ENCODE measurements at regions not wholly inside any gene's neighbourhood (a gene's known extent, or its start where the extent isn't known, plus 50 kb on each side); places are given as distances from the start of the nearest gene placed in this dataset.

DNA sequence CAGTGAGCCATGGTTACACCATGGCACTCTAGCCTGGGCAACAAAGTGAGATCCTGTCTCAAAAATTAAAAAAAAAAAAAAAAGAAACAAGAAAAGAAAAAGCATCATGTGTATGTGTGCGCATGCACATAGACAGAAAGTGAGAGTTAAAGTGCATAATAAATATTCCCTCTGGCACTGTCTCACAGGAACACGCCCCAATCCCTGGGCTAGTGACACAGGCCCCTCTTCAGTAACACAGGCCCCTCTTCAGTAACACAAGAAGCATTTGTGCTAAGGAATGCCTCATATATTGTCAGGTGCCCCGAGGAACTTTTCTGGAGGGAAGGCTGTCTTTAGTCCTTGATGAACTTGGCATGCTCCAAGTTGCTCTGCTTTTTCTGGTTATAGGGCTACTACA, 57.5 kb downstream of the RPL27A start:
- no peak for DNase-seq

DNA sequence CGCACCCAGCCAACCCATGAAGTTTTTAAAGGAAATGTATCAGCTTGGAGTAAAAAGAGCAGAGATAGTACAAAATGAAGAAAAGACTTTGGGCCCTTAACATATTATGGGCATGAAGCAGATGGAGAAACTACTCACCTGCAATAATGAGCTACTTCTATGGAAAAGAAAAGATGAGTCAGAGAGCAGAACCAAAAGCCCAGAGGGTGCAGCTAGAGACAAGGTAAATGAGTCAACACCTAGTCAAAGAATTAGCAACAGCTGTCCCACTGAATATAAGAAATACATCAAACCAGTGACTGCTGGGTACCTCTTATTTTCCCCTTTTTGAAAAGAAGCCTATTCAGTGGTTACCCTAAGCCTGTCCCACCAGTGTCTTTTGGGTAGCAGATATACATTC, 61.8 kb downstream of the RPL27A start:
- peak; percentile 14 for DNase-seq

DNA sequence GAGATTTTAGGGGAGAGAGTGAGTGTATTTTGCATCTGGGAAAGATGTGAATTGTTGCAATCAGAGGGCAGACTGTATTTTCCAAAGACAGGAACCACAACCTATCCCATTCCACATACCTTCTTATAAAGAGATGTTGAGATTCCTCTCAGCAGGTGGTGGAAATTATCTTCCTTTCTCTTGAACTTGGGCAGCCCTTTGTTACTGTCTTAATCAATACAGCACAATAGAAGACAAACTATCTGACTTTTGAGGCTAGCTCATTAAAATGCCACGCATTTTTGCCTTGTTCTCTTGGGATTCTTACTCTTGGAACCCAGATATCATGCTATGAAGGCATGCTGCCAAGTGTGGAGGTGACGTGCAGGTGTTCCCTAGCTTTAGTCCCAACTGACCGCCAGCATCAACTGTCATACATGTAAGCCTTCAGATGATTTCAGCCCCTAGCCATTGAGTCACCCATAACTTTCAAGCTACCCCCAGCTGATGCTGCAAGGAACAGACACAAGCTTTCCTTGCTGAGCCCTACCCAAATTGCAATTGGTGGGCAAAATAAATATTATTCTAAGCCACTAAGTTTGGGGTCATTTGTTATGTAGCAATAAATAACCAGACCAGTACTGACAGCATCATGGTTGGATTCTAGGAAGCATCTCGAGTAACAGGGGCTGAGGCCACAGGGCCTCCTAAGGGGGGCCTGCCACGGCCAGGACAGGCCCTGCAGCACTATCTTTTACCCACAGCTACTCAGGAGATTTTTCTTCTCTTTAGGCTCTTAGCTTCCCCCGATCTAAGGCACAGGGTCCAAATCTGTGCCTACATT, 63.0 kb downstream of the RPL27A start:
- no peak for DNase-seq

DNA sequence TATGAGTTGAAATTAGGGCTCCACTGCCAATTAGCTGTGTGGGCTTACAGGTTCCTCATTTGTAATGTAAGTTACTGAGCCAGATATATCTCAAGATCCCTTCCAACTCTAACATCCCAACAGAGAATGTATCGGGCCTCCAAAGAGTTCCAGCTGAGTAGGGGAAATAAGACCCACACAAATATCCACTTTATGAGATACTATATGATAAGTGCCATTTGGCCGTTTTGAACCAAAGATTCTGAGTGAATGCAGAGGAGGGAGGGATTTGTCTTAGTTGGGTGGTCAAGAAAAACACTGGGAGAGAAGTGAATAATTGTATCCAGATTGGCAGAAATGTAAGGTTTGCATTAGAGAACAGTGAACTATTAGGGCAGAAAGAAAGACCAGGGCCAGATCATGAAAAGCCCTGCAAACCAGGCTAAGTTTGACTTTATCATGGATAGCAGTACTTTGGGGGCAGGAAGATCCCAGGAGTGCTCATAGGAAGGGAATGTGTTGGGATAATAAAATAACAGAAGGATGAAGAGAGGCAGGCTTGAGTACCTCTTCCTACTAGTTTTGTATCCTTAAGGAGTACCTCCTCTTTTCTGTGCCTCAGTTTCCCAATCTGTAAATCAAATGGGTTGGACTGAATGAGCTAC, 63.9 kb downstream of the RPL27A start:
- DNase-seq: no peak

- DNase-seq: no peak
Measured at GRCh38 chr11:8747173-8747572, 64.6 kb downstream of the RPL27A start.

GRCh38 chr11:8748317-8748716, 65.7 kb downstream of the RPL27A start:
- DNase-seq: no peak

GRCh38 chr11:8749202-8749601, 66.6 kb downstream of the RPL27A start:
- no peak for DNase-seq

DNA sequence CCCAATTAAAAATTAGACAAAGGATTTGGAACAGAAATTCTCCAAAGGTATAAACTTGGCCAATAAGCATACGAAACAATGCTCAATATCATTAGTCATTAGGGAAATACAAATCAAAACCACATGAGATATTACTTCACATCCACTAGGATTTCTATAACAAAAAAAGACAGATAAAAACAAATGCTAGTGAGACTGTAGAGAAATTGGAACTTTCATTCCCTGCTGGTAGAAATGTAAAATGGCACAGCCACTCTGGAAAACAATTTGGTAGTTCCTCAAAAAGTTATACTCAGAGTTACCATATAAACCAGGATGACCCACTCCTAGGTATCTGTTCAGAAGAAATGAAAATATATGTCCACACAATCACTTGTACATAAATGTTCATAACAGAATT, 71.6 kb downstream of the RPL27A start:
- DNase-seq: no peak

DNA sequence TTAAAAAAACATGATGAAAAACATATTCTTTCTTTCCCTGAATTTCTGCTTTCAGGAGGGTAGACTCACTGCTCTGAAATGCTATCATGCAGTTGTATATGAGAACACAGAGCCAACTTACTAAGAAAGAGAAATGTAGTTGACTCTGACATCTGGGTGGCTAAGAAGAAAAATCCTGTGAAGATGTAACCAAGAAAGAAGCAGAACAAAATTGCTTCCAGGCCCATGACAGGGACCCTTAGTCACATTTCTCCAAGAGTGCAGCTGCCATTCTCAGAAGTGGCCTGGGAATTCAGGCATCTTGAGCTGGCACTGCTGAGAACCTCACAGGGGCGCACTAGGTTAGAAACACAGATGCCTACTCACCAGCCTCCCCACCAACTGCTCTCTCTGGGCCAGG, 73.6 kb downstream of the RPL27A start:
- no peak for DNase-seq

- no peak for DNase-seq
Measured at GRCh38 chr11:8757047-8757446, 74.5 kb downstream of the RPL27A start.

GRCh38 chr11:8757533-8757932, 74.9 kb downstream of the RPL27A start:
- no peak for DNase-seq

DNA sequence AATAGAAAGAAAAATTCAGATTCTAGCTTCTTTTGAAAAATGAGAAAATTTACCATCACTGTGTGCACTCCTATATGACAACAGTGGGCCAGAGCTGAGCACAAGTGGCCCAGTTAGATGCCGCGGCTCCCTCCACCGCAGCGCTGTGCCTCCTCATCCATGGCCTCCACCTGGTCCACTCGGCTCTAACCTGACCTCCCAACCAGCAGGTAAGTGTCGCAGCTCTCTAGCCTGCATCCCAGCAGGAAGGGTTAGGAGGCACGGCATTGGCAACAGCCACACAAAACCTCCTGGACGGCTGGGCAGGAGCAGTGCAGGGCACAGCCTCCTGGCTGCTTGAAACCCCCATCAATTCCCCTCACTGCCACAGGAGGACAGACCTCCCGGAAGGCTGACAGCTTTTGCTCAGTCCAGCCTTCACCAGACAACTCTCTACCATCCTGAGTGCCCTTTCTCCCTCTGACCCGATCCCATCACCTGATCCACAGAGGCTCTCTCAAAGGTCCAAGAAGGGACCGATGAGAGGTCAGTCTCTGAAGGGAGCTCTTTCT, 76.1 kb downstream of the RPL27A start:
- DNase-seq: no peak

DNA sequence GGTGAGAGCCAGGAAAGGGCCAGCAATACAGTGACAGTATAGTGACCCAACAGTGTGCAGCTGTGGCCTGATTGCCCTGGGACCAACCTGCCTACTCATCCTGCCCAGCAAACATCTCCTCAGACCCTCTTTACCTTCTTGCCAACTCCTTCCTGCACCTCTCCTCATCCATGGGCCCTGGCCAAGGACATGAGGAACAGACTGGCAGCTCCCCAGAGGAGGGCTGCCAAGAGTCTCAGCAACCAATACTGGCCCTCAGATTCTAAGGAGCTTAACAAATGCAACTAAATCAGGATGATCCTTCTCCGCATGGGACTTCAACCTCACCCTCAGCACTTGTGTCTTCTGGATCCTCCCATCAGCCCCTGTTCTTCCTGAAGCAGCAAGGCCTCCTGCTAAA, 77.0 kb downstream of the RPL27A start:
- DNase-seq: no peak

DNA sequence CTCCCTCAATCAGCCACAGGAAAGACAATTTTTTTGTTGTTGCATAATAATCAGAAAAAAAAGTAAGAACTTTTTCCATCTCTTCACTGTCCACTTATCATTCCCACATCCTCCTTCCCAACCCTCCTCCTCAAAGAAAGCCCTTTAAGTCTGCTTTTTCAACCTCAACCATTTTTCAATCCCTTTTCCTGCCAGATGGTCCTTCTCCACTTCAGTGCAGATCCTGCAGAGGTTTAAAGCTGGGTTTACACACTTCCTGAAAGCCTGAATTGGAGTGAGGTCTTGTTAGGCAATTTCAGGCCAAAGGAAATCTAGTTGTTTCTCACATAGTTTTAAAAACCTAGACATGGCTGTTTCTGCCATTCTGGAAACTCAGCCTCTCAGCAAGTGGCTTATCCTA, 78.3 kb downstream of the RPL27A start:
- DNase-seq: no peak

GRCh38 chr11:8763070-8763685, 80.6 kb downstream of the RPL27A start:
- no peak for DNase-seq

DNA sequence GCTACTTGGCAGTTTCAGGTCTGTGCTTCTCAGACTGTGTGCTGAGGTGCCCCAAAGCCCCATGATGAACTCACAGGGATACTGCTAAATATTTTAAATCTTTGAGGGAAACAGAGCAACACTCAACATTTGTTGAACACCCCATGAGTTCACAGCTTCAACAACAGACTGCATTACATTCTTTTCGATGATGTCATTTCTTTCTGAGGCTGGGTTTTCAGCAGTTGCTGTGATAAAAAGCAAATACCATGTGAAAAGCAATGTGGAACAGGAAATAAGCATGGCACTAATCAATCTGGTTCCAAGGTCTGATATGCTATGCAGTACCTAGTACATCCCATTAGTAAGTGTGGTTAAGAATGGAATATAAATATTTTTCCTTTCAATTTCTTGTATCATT, 82.7 kb downstream of the RPL27A start:
- no peak for DNase-seq

GRCh38 chr11:8766043-8766987, 83.7 kb downstream of the RPL27A start:
- no peak for DNase-seq

- DNase-seq: no peak
Measured at GRCh38 chr11:8766988-8767374, 84.4 kb downstream of the RPL27A start.

DNA sequence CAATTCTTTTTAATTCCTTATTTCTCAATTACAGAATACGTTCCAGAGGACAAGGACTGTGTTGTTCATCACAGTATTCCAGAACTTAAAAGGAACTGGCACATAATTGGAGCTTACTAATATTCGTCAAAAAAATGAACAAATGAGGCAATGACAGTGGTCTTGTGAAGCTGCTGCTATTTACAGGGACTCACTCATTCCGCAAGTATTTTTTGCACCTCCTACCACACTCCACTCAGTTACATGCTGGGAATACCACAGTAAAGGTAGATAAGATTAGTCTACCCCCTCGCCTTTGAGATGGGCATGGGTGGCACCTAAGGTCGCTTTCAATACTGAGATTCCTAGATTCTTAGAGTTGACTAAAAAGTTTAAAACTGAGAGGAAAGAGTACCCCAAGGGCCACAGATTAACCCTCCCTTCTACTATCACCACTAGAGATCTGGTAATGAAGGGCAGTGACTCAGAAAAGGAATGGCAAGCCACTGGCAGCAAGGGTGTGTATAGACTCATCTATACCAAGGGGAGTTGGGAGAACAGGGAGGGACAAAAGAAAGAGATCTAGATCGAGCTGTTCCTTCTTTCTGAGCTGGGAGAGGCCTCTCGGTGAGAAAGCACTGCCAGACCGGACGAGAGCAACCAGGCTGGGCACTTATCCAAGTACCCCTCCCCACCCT, 85.0 kb downstream of the RPL27A start:
- DNase-seq: peak; percentile 30

DNA sequence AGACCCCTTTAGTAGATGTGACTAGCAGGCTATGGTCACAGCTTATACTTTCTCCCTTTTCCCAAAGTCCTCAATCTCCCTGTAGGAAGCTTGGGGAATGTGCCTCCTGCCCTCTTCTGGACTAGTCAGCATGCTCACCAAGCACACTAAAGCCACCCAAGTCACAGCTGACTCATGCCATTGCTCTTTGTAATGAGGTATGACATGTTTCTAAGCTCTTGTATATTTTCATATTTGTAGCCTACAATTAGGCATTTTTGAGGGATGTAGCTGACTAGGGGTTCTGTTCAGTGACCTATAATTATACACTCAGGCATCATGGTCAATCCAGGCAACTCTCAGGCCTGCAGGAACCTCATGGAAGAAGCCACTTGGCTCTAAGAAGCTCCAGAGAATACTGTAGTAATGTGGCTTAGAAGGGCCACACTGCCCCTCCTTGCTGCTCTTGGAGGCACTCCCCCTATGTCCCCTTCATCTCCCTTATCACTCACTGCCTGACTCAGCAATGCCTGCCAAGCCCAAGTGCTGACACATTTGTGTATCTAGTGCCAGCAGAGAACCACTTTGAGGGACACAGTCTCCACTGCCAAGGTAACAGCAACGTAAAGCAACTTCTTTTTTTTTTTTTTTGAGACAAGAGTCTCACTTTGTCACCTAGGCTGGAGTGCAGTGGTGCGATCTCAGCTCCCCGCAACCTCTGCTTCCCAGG, 86.2 kb downstream of the RPL27A start:
- DNase-seq: peak; percentile 44
